IPS-18a (cell line): ENCODE measurements at regions not wholly inside any gene's neighbourhood (a gene's known extent, or its start where the extent isn't known, plus 50 kb on each side); places are given as distances from the start of the nearest gene placed in this dataset.

ENCODE experiments used
- H3K27ac ChIP-seq: one replicate; pipeline ENCODE4 v1.5.1; 2013; ENCODE audit warnings: low read length
- H3K27me3 ChIP-seq: one replicate; pipeline ENCODE4 v1.6.1; 2013; ENCODE audit warnings: mild to moderate bottlenecking, low read length; ENCODE audit not compliant: control insufficient read depth, insufficient read depth
- H3K36me3 ChIP-seq: one replicate; pipeline ENCODE4 v1.6.1; 2013; ENCODE audit warnings: low read depth, low read length; ENCODE audit not compliant: control insufficient read depth
- H3K4me1 ChIP-seq: one replicate; pipeline ENCODE4 v1.6.1; 2013; ENCODE audit warnings: low read depth, low read length; ENCODE audit not compliant: control insufficient read depth
- H3K4me3 ChIP-seq: one replicate; pipeline ENCODE4 v1.5.1; 2013; ENCODE audit warnings: low read length
- H3K9ac ChIP-seq: one replicate; pipeline ENCODE4 v1.6.1; 2013; ENCODE audit warnings: mild to moderate bottlenecking, low read length, moderate library complexity
- H3K9me3 ChIP-seq: one replicate; pipeline ENCODE4 v1.6.1; 2013; ENCODE audit warnings: low read depth, low read length; ENCODE audit not compliant: control insufficient read depth

- Histone ChIP-seq H3K9ac (no peak overlapping the region), H3K4me1 (peaks cover 2% of the 10 kb centered on the region), H3K9me3 (no peaks in the 10 kb centered on the region), H3K36me3 (no peaks in the 10 kb centered on the region), H3K27me3 (no peaks in the 10 kb centered on the region), H3K4me3 (no peak overlapping the region), H3K27ac (no peak overlapping the region)
Measured at GRCh38 chr1:47647327-47647845, 209.5 kb downstream of the FOXD2 start.

DNA sequence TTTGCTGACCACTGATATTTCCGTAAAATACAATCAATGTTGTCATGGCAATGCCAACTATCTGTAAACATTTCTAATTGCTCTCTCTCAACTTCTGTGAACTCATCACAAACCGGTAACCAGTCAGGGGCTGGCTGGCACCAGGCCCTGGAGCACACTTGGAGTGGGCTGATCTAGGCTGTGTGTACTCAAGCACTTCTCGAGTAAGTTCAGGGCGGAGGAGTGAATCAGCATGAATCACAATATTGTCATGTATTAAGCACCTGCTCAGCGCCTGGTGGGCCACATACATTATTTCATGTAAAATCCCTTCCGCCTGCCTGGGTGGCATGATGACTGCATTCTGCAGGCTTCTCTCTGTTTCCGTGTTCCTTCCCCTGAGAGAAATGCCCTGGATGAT lies 212.4 kb downstream of the FOXD2 start:
- H3K4me3 ChIP-seq = no peak overlapping the region
- H3K9me3 ChIP-seq = no peaks in the 10 kb centered on the region
- no peak overlapping the region for H3K9ac ChIP-seq
- H3K36me3 ChIP-seq = no peaks in the 10 kb centered on the region
- H3K4me1 ChIP-seq = no peaks in the 10 kb centered on the region
- no peaks in the 10 kb centered on the region for H3K27me3 ChIP-seq
- no peak overlapping the region for H3K27ac ChIP-seq

- Histone ChIP-seq H3K27me3 (no peaks in the 10 kb centered on the region), H3K4me3 (no peak overlapping the region), H3K9ac (no peak overlapping the region), H3K27ac (no peak overlapping the region), H3K4me1 (no peaks in the 10 kb centered on the region), H3K36me3 (no peaks in the 10 kb centered on the region), H3K9me3 (no peaks in the 10 kb centered on the region)
Measured at GRCh38 chr1:47650611-47651010, 212.8 kb downstream of the FOXD2 start.

DNA sequence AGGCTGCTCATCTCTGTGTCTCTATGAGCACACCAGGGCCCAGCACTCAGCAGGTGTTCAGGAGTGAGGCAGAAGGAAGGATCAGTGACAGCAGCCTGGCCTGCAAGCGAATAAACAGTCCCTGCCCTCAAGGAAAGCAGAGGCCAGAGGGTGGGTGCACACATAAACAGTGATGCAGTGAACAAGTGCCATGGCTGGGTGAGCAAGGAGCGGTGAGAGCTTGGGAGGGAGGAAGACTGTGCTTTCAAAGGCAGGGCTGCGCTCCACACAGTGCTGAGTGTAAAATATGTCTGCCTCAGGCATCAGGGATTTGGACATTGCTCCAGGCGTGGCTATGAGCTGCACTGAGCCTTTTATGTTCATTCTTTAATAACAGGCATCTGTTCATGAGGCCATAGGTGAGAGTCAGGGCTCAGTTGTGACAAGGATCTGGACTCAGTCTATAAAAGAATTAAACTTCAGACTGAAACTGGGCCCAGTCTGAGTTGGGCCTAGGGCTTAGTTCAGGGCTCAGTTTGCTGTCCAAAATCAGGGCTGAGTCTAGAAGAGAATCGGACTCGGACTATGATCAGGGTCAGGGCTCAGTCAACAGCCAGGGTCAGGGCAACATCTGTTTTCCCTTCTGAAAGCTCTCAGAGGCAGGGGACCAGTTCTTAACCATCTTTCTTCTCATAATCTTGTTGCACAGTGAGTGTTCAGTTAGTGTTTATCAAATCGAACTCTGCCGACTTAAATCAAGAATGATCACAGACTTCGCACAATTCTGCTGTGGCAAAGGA lies 213.7 kb downstream of the FOXD2 start:
- Histone ChIP-seq H3K36me3 (no peaks in the 10 kb centered on the region), H3K9me3 (no peaks in the 10 kb centered on the region), H3K9ac (no peak overlapping the region), H3K4me1 (no peaks in the 10 kb centered on the region), H3K4me3 (no peak overlapping the region), H3K27me3 (no peaks in the 10 kb centered on the region), H3K27ac (no peak overlapping the region)

DNA sequence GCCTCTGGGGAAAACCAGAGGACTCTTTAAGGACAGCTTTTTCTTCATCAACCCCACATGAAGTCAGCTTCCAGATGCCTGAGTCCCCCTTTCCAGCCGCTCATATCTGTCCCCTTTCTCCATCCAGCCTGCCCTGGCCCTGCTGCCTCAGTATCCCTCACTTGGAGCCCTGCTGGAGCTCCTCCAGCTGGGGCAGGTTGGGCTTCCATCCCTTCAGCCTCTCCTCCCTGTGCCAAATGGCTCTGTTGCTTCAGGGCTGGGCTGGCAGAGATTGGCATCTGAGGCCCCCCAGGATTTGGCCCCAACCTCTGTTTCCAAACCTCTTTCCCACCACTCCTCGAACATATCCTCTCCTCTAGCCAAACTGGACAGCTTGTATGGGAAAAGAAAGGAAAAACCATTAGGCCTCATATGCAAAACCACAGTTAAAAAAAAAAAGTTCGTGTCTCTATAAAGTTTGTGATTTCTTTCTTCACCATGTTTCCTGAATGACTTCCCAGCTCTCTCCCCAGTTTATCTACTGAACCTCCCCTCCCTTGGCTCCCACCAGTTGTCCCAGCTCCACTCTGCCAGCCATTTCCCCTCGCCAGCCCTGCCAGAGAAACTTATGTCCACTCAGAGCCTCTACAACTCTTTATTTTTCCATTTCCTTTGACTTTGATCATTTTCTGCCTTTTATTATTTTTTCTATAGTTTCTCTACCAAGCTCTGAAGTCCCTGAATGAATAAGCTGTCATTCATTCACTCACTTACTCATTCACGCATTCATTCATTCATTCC lies 217.9 kb downstream of the FOXD2 start:
- no peaks in the 10 kb centered on the region for H3K9me3 ChIP-seq
- no peaks in the 10 kb centered on the region for H3K36me3 ChIP-seq
- no peak overlapping the region for H3K9ac ChIP-seq
- H3K4me1 ChIP-seq = no peaks in the 10 kb centered on the region
- no peak overlapping the region for H3K4me3 ChIP-seq
- no peak overlapping the region for H3K27ac ChIP-seq
- peaks cover 7% of the 10 kb centered on the region for H3K27me3 ChIP-seq

- Histone ChIP-seq H3K36me3 (no peaks in the 10 kb centered on the region), H3K27me3 (peaks cover 7% of the 10 kb centered on the region), H3K9me3 (no peaks in the 10 kb centered on the region), H3K27ac (no peak overlapping the region), H3K4me3 (no peak overlapping the region), H3K9ac (no peak overlapping the region), H3K4me1 (no peaks in the 10 kb centered on the region)
Measured at GRCh38 chr1:47656719-47657685, 219.2 kb downstream of the FOXD2 start.

DNA sequence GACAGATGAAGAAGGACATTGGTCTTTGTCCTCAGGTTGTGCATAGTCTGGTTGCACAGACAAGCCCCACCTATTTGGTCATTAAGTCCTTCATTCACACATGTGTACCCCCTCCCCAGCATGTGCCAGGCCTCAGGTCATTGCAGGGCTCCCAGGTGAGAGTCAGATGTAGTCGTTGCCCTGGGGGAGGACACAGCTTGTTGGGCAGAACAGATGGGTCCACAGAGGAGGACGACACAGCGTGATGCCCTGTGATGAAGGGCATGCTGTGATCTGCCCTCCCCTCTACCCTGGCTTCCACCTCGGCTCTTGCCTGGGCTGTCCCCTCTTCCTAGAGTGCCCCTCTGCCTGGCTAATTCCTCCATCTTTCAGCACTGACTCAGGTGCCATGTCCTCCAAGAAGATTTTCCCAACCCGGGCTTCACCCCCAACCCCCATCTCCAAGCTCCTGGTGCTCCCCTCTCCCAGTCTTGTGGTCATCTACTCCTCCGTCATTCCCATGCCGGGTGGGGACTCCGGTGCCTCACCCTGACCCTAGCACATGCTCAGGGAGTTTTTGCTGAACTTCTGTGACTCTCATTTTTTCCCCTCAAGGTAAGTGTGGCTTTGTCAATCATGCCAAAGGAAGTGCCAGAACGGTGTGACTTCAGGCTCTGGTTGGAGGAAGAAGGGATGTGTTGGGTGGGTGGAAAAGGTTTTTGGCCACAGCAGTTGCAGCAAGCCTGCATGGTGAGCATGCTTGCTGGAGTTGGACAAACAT lies 220.5 kb downstream of the FOXD2 start:
- H3K9ac ChIP-seq = no peak overlapping the region
- no peak overlapping the region for H3K27ac ChIP-seq
- no peaks in the 10 kb centered on the region for H3K4me1 ChIP-seq
- no peak overlapping the region for H3K4me3 ChIP-seq
- H3K9me3 ChIP-seq = no peaks in the 10 kb centered on the region
- peaks cover 7% of the 10 kb centered on the region for H3K27me3 ChIP-seq
- no peaks in the 10 kb centered on the region for H3K36me3 ChIP-seq

- Histone ChIP-seq H3K4me3 (no peak overlapping the region), H3K9ac (no peak overlapping the region), H3K27me3 (peaks cover 7% of the 10 kb centered on the region), H3K4me1 (no peaks in the 10 kb centered on the region), H3K27ac (no peak overlapping the region), H3K36me3 (no peaks in the 10 kb centered on the region), H3K9me3 (no peaks in the 10 kb centered on the region)
Measured at GRCh38 chr1:47659146-47659545, 221.3 kb downstream of the FOXD2 start.

DNA sequence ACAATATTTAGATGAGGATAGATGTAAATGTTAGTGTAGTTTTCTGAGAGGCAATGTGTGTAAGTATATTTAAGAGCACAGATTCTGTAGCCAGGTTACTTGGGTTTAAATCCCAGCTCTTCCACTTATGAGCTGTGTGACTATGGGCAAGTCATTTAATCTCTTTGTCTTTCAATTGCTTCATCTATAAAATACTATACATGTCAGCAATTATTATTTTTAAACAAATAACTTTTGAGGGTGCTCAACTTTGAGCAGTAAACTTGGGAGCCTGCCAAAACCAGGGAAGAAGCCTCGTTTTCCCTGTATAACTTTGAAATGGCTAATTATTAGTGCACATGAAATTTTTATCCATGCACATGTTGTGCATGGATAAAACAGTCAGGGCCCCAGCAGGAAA lies 222.8 kb downstream of the FOXD2 start:
- no peak overlapping the region for H3K27ac ChIP-seq
- no peak overlapping the region for H3K4me3 ChIP-seq
- H3K9ac ChIP-seq = no peak overlapping the region
- H3K9me3 ChIP-seq = no peaks in the 10 kb centered on the region
- H3K4me1 ChIP-seq = no peaks in the 10 kb centered on the region
- H3K27me3 ChIP-seq = peaks cover 7% of the 10 kb centered on the region
- H3K36me3 ChIP-seq = no peaks in the 10 kb centered on the region

GRCh38 chr1:47661040-47661439 lies 223.2 kb downstream of the FOXD2 start:
- H3K27ac ChIP-seq = no peak overlapping the region
- H3K36me3 ChIP-seq = no peaks in the 10 kb centered on the region
- peaks cover 7% of the 10 kb centered on the region for H3K27me3 ChIP-seq
- no peak overlapping the region for H3K4me3 ChIP-seq
- no peaks in the 10 kb centered on the region for H3K9me3 ChIP-seq
- no peak overlapping the region for H3K9ac ChIP-seq
- H3K4me1 ChIP-seq = no peaks in the 10 kb centered on the region
